ENCODE measurements at regions not wholly inside any gene's neighbourhood (a gene's known extent, or its start where the extent isn't known, plus 50 kb on each side); places are given as distances from the start of the nearest gene placed in this dataset.

- H3K4me1 ChIP-seq (ENCODE audit: control insufficient read depth, insufficient read depth, low read length, unreplicated experiment), result no peaks in the 10 kb centered on the region
- no peak overlapping the region for H3K4me3 ChIP-seq (ENCODE audit: low read depth, low read length)
- H3K36me3 ChIP-seq (ENCODE audit: insufficient read depth, low read length), result no peaks in the 10 kb centered on the region
- no peak overlapping the region for H3K27ac ChIP-seq (ENCODE audit: low read depth, low read length)
- no peaks in the 10 kb centered on the region for H3K79me2 ChIP-seq (ENCODE audit: control insufficient read depth, insufficient read depth, low read length, unreplicated experiment)
- H3K27me3 ChIP-seq (ENCODE audit: insufficient read depth, low read length), result no peaks in the 10 kb centered on the region
- no peak overlapping the region for H2AFZ ChIP-seq (ENCODE audit: low read length, unreplicated experiment)
Measured at GRCh38 chr17:69717214-69717613, 302.7 kb downstream of the MAP2K6 start.

GRCh38 chr17:69717819-69718218, 303.3 kb downstream of the MAP2K6 start:
- no peaks in the 10 kb centered on the region for H3K4me1 ChIP-seq (ENCODE audit: control insufficient read depth, insufficient read depth, low read length, unreplicated experiment)
- no peaks in the 10 kb centered on the region for H3K79me2 ChIP-seq (ENCODE audit: control insufficient read depth, insufficient read depth, low read length, unreplicated experiment)
- H3K27me3 ChIP-seq (ENCODE audit: insufficient read depth, low read length), result no peaks in the 10 kb centered on the region
- no peak overlapping the region for H3K27ac ChIP-seq (ENCODE audit: low read depth, low read length)
- no peak overlapping the region for H3K4me3 ChIP-seq (ENCODE audit: low read depth, low read length)
- H2AFZ ChIP-seq (ENCODE audit: low read length, unreplicated experiment), result no peak overlapping the region
- H3K36me3 ChIP-seq (ENCODE audit: insufficient read depth, low read length), result no peaks in the 10 kb centered on the region

GRCh38 chr17:69719474-69720048, 305.1 kb downstream of the MAP2K6 start:
- H3K36me3 ChIP-seq (ENCODE audit: insufficient read depth, low read length), result no peaks in the 10 kb centered on the region
- H2AFZ ChIP-seq (ENCODE audit: low read length, unreplicated experiment), result no peak overlapping the region
- H3K27me3 ChIP-seq (ENCODE audit: insufficient read depth, low read length), result no peaks in the 10 kb centered on the region
- H3K79me2 ChIP-seq (ENCODE audit: control insufficient read depth, insufficient read depth, low read length, unreplicated experiment), result no peaks in the 10 kb centered on the region
- H3K27ac ChIP-seq (ENCODE audit: low read depth, low read length), result no peak overlapping the region
- H3K4me1 ChIP-seq (ENCODE audit: control insufficient read depth, insufficient read depth, low read length, unreplicated experiment), result peaks cover 3% of the 10 kb centered on the region
- no peak overlapping the region for H3K4me3 ChIP-seq (ENCODE audit: low read depth, low read length)

- H3K27me3 ChIP-seq (ENCODE audit: insufficient read depth, low read length), result no peaks in the 10 kb centered on the region
- H3K4me1 ChIP-seq (ENCODE audit: control insufficient read depth, insufficient read depth, low read length, unreplicated experiment), result peaks cover 3% of the 10 kb centered on the region
- no peak overlapping the region for H2AFZ ChIP-seq (ENCODE audit: low read length, unreplicated experiment)
- no peak overlapping the region for H3K27ac ChIP-seq (ENCODE audit: low read depth, low read length)
- no peaks in the 10 kb centered on the region for H3K79me2 ChIP-seq (ENCODE audit: control insufficient read depth, insufficient read depth, low read length, unreplicated experiment)
- no peaks in the 10 kb centered on the region for H3K36me3 ChIP-seq (ENCODE audit: insufficient read depth, low read length)
- no peak overlapping the region for H3K4me3 ChIP-seq (ENCODE audit: low read depth, low read length)
Measured at GRCh38 chr17:69722518-69722917, 308.0 kb downstream of the MAP2K6 start.

- Histone ChIP-seq H2AFZ (ENCODE audit: low read length, unreplicated experiment) (no peak overlapping the region), H3K4me1 (ENCODE audit: control insufficient read depth, insufficient read depth, low read length, unreplicated experiment) (peaks cover 3% of the 10 kb centered on the region), H3K79me2 (ENCODE audit: control insufficient read depth, insufficient read depth, low read length, unreplicated experiment) (no peaks in the 10 kb centered on the region), H3K36me3 (ENCODE audit: insufficient read depth, low read length) (no peaks in the 10 kb centered on the region), H3K27me3 (ENCODE audit: insufficient read depth, low read length) (no peaks in the 10 kb centered on the region), H3K4me3 (ENCODE audit: low read depth, low read length) (no peak overlapping the region), H3K27ac (ENCODE audit: low read depth, low read length) (no peak overlapping the region)
Measured at GRCh38 chr17:69723316-69723715, 308.8 kb downstream of the MAP2K6 start.

GRCh38 chr17:69723741-69724140, 309.2 kb downstream of the MAP2K6 start:
- peaks cover 3% of the 10 kb centered on the region for H3K4me1 ChIP-seq (ENCODE audit: control insufficient read depth, insufficient read depth, low read length, unreplicated experiment)
- H3K79me2 ChIP-seq (ENCODE audit: control insufficient read depth, insufficient read depth, low read length, unreplicated experiment), result no peaks in the 10 kb centered on the region
- no peak overlapping the region for H2AFZ ChIP-seq (ENCODE audit: low read length, unreplicated experiment)
- no peaks in the 10 kb centered on the region for H3K36me3 ChIP-seq (ENCODE audit: insufficient read depth, low read length)
- no peak overlapping the region for H3K4me3 ChIP-seq (ENCODE audit: low read depth, low read length)
- no peak overlapping the region for H3K27ac ChIP-seq (ENCODE audit: low read depth, low read length)
- H3K27me3 ChIP-seq (ENCODE audit: insufficient read depth, low read length), result no peaks in the 10 kb centered on the region

- Histone ChIP-seq H3K79me2 (ENCODE audit: control insufficient read depth, insufficient read depth, low read length, unreplicated experiment) (no peaks in the 10 kb centered on the region), H3K4me3 (ENCODE audit: low read depth, low read length) (no peak overlapping the region), H2AFZ (ENCODE audit: low read length, unreplicated experiment) (no peak overlapping the region), H3K4me1 (ENCODE audit: control insufficient read depth, insufficient read depth, low read length, unreplicated experiment) (peaks cover 3% of the 10 kb centered on the region), H3K36me3 (ENCODE audit: insufficient read depth, low read length) (no peaks in the 10 kb centered on the region), H3K27me3 (ENCODE audit: insufficient read depth, low read length) (no peaks in the 10 kb centered on the region), H3K27ac (ENCODE audit: low read depth, low read length) (no peak overlapping the region)
Measured at GRCh38 chr17:69724238-69724637, 309.7 kb downstream of the MAP2K6 start.

GRCh38 chr17:69725146-69725545, 310.6 kb downstream of the MAP2K6 start:
- Histone ChIP-seq H2AFZ (ENCODE audit: low read length, unreplicated experiment) (no peak overlapping the region), H3K36me3 (ENCODE audit: insufficient read depth, low read length) (no peaks in the 10 kb centered on the region)

GRCh38 chr17:69728816-69729215, 314.3 kb downstream of the MAP2K6 start:
- no peak overlapping the region for H2AFZ ChIP-seq (ENCODE audit: low read length, unreplicated experiment)
- H3K79me2 ChIP-seq (ENCODE audit: control insufficient read depth, insufficient read depth, low read length, unreplicated experiment), result no peaks in the 10 kb centered on the region
- no peaks in the 10 kb centered on the region for H3K27me3 ChIP-seq (ENCODE audit: insufficient read depth, low read length)
- peaks cover 30% of the 10 kb centered on the region for H3K4me1 ChIP-seq (ENCODE audit: control insufficient read depth, insufficient read depth, low read length, unreplicated experiment)
- H3K4me3 ChIP-seq (ENCODE audit: low read depth, low read length), result no peak overlapping the region
- H3K27ac ChIP-seq (ENCODE audit: low read depth, low read length), result no peak overlapping the region
- H3K36me3 ChIP-seq (ENCODE audit: insufficient read depth, low read length), result no peaks in the 10 kb centered on the region

More at GRCh38 chr17:69725146-69725545, 310.6 kb downstream of the MAP2K6 start:
- Histone ChIP-seq H3K79me2 (ENCODE audit: control insufficient read depth, insufficient read depth, low read length, unreplicated experiment) (no peaks in the 10 kb centered on the region), H3K4me3 (ENCODE audit: low read depth, low read length) (no peak overlapping the region), H3K4me1 (ENCODE audit: control insufficient read depth, insufficient read depth, low read length, unreplicated experiment) (peaks cover 6% of the 10 kb centered on the region), H3K27ac (ENCODE audit: low read depth, low read length) (no peak overlapping the region), H3K27me3 (ENCODE audit: insufficient read depth, low read length) (no peaks in the 10 kb centered on the region)

- Histone ChIP-seq H3K4me1 (ENCODE audit: control insufficient read depth, insufficient read depth, low read length, unreplicated experiment) (peaks cover 32% of the 10 kb centered on the region), H2AFZ (ENCODE audit: low read length, unreplicated experiment) (no peak overlapping the region), H3K36me3 (ENCODE audit: insufficient read depth, low read length) (no peaks in the 10 kb centered on the region), H3K27ac (ENCODE audit: low read depth, low read length) (0 out of 2 replicates have a peak overlapping the region, but pooled peaks have one; percentile 7), H3K79me2 (ENCODE audit: control insufficient read depth, insufficient read depth, low read length, unreplicated experiment) (no peaks in the 10 kb centered on the region), H3K27me3 (ENCODE audit: insufficient read depth, low read length) (no peaks in the 10 kb centered on the region), H3K4me3 (ENCODE audit: low read depth, low read length) (no peak overlapping the region)
Measured at GRCh38 chr17:69729944-69730343, 315.4 kb downstream of the MAP2K6 start.

- Histone ChIP-seq H3K79me2 (ENCODE audit: control insufficient read depth, insufficient read depth, low read length, unreplicated experiment) (no peaks in the 10 kb centered on the region), H3K27me3 (ENCODE audit: insufficient read depth, low read length) (no peaks in the 10 kb centered on the region), H3K36me3 (ENCODE audit: insufficient read depth, low read length) (no peaks in the 10 kb centered on the region), H3K27ac (ENCODE audit: low read depth, low read length) (no peak overlapping the region), H3K4me1 (ENCODE audit: control insufficient read depth, insufficient read depth, low read length, unreplicated experiment) (peaks cover 32% of the 10 kb centered on the region), H3K4me3 (ENCODE audit: low read depth, low read length) (no peak overlapping the region), H2AFZ (ENCODE audit: low read length, unreplicated experiment) (no peak overlapping the region)
Measured at GRCh38 chr17:69732272-69732918, 317.9 kb downstream of the MAP2K6 start.
